ENCODE measurements at regions not wholly inside any gene's neighbourhood (a gene's known extent, or its start where the extent isn't known, plus 50 kb on each side); places are given as distances from the start of the nearest gene placed in this dataset.
"Not testable (repeated sequence)": the region's sequence is repeated elsewhere in the genome, so short reads cannot be mapped to it uniquely, and the experiment has no call there.

DNA sequence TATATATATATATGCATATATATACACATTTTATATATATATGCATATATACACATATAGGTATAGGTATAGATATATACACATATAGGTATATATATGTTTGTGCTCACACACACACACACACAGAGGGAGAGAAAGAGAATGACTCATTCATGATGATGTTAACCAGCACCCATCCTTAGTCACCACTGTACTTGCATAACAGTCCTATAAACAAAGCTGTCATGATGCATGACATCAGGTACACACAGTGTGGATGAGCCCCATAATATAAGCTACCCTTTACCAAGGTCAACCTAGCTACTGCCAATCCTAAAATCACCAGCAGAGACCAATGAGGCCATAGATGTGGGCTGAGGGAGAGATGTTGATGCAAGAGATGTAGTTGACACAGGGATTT, 1408.0 kb downstream of the RAPGEF2 start:
- no peak for DNase-seq
- H3K4me1 Mint-ChIP-seq = no peaks in the 10 kb centered on the region
- no peaks in the 10 kb centered on the region for H3K27me3 Mint-ChIP-seq
- H3K27ac Mint-ChIP-seq = no peak overlapping the region
- CTCF ChIA-PET = no interaction called here
- H3K9me3 Mint-ChIP-seq = peaks cover 3% of the 10 kb centered on the region
- no peak overlapping the region for H3K4me3 Mint-ChIP-seq
- no peaks in the 10 kb centered on the region for H3K36me3 Mint-ChIP-seq

DNA sequence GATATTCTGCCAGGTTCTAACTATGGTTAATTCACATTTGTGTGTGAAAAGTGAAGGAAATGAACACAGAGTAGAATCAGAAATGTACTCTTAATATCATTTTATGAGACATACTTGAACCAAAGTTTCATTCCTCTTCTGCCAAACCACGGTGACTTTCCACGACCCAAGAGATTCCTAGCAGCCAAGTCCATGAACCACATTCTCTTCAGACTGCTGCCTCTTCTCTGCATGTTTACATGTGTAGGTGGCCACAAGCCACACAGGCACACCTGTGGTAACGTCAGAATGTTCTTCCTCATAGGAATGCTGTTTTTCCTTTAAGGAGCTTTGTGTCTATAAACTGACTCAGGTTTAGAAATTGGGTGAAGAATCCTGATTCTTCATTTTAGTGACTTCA, 1411.2 kb downstream of the RAPGEF2 start:
- Mint-ChIP-seq H3K4me3 (no peak overlapping the region), H3K4me1 (no peaks in the 10 kb centered on the region), H3K9me3 (peaks cover 7% of the 10 kb centered on the region), H3K27ac (no peak overlapping the region), H3K27me3 (no peaks in the 10 kb centered on the region), H3K36me3 (no peaks in the 10 kb centered on the region)
- DNase-seq = no peak
- CTCF ChIA-PET = no interaction called here

DNA sequence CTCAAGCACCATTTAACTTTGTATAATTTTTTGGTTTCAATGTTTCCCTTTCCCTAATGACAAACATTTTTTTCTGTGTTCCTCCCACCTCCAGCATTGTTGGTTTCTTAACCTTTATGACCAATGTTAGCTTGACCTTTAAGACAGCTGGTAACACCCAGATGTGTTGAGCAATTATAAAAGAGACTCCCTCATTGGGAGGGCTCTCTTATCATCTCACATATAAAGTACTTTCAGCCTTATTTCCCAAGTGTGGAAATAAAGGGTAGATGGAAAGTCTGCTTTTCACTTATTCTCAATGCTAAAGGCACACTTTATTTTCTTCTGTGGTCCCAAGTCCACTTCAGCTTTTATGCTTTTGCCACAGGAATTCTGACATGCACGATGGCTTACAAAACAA, 1420.4 kb downstream of the RAPGEF2 start:
- Mint-ChIP-seq H3K27ac (no peak overlapping the region), H3K27me3 (no peaks in the 10 kb centered on the region), H3K4me3 (no peak overlapping the region), H3K4me1 (no peaks in the 10 kb centered on the region), H3K9me3 (peaks cover 8% of the 10 kb centered on the region), H3K36me3 (no peaks in the 10 kb centered on the region)
- CTCF ChIA-PET = no interaction called here
- DNase-seq = no peak

DNA sequence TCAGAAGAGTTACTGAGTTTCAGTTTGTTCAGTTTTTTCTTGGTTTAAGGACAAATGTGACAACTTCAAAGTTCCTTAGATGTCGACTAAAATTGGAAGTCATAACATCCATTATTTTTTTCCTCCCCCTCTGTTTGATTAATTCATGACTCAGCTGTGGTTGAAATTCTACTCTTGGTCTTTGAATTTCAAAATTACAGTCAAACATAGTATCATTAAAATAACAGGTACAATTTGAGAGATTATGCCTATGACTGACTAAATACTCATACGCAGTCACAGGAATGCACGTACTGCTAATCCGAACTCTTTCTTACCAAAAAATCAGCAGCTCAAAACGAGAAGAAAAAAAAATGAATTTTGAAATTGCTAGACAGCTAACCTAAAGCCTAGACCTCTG, 1434.8 kb downstream of the RAPGEF2 start:
- Mint-ChIP-seq H3K4me1 (no peaks in the 10 kb centered on the region), H3K27me3 (no peaks in the 10 kb centered on the region), H3K27ac (no peak overlapping the region), H3K9me3 (peaks cover 9% of the 10 kb centered on the region), H3K4me3 (no peak overlapping the region), H3K36me3 (no peaks in the 10 kb centered on the region)
- CTCF ChIA-PET = no interaction called here
- no peak for DNase-seq

DNA sequence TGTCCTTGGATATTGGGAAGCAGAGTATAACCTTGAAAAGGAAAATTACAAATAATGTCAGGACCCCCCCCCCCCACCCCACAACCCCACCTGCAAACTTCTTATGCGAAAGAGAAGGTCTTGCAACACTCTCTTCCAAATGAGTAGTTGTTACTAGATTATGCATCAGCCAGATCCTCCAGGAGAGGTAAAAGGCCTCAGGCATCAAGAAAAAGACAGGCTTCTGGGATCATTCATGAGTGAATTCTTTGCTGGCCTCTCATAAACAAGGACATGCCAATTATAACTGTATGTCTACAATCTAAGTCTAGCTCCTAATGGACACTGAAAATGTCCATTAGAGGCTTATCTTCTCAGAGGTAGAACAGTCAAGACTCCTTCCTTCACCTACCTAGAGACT, 1443.3 kb downstream of the RAPGEF2 start:
- H3K9me3 Mint-ChIP-seq = peaks cover 26% of the 10 kb centered on the region
- no peak overlapping the region for H3K4me3 Mint-ChIP-seq
- no peak for DNase-seq
- H3K4me1 Mint-ChIP-seq = no peaks in the 10 kb centered on the region
- CTCF ChIA-PET = no interaction called here
- H3K27ac Mint-ChIP-seq = no peak overlapping the region
- no peaks in the 10 kb centered on the region for H3K27me3 Mint-ChIP-seq
- no peaks in the 10 kb centered on the region for H3K36me3 Mint-ChIP-seq

DNA sequence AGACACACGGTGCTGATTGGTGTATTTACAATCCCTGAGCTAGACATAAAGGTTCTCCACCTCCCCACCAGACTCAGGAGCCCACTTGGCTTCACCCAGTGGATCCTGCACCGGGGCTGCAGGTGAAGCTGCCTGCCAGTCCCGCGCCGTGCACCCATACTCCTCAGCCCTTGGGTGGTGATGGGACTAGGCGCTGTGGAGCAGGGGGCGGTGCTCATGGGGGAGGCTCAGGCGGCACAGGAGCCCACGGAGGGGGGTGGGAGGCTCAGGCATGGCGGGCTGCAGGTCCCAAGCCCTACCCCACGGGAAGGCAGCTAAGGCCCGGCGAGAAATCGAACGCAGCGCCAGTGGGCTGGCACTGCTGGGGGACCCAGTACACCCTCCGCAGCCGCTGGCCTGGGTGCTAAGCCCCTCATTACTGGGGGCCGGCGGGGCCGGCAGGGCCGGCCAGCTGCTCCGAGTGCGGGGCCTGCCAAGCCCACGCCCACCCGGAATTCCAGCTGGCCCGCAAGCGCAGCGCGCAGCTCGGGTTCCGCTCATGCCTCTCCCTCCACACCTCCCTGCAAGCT, 1447.2 kb downstream of the RAPGEF2 start:
- H3K27ac Mint-ChIP-seq, CTCF ChIA-PET, H3K27me3 Mint-ChIP-seq: not testable (repeated sequence)

DNA sequence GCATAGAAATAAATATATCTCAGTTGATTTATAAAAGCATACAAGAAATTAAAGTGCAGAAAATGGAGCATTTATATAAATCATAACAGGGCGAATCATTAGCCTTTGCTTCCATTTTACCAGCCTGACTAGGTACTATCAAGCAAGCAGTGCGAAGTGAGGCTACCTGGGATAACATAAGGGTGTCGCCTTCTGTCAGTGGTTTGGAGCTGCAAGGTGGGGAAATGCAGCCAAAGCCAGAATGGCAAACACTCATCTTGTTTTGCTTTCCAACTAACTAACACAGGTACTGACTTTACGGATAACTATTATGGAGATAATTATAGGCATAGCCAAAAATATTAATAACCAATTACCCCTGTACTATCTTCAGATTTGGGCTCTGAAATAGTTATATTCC, 1459.8 kb downstream of the RAPGEF2 start:
- Mint-ChIP-seq H3K27ac (no peak overlapping the region), H3K36me3 (no peaks in the 10 kb centered on the region), H3K9me3 (peaks cover 3% of the 10 kb centered on the region)

More for the DNA sequence above, 1447.2 kb downstream of the RAPGEF2 start:
- not testable (repeated sequence) for H3K4me1 Mint-ChIP-seq, H3K36me3 Mint-ChIP-seq, DNase-seq, H3K4me3 Mint-ChIP-seq
- H3K9me3 Mint-ChIP-seq = peaks cover 19% of the 10 kb centered on the region

DNA sequence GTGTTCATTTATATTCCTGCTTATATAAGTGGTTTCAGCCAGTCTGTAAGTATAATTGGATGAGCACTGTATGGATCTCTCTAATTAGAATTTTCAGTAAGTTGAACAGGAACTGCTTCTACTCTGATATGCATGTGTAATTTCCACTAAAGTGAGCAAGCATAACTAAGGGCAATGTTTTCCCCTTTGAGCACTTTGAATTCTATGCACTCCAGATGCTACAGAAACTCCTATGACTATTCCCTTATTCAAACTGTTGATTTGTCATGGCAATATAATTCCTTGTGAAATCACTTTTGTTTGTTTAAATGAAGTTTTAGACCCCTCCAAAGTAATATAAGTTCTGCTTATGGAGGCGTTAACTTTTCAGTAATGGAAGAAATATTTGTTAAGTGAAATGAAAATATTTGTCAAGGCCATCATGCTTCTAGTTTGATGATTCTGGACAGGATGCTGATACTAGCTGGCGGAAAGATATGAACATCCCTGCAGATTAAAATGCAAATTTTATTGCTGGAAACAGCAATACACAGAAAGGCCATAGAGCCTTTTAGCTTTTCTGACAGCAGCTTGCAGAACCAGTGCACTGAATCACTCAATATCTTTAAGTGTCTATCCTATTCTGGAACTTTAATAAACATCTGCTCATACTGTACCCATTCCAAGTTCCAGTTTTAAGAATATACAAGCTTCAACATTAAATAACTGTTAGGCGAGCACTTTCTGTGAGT, 1460.8 kb downstream of the RAPGEF2 start:
- Mint-ChIP-seq H3K36me3 (no peaks in the 10 kb centered on the region), H3K4me1 (no peaks in the 10 kb centered on the region), H3K27ac (no peak overlapping the region), H3K9me3 (peaks cover 3% of the 10 kb centered on the region), H3K4me3 (no peak overlapping the region), H3K27me3 (no peaks in the 10 kb centered on the region)
- no peak for DNase-seq
- CTCF ChIA-PET = no interaction called here

More for the DNA sequence above, 1459.8 kb downstream of the RAPGEF2 start:
- Mint-ChIP-seq H3K4me1 (no peaks in the 10 kb centered on the region), H3K4me3 (no peak overlapping the region), H3K27me3 (no peaks in the 10 kb centered on the region)
- CTCF ChIA-PET = no interaction called here
- DNase-seq = no peak

DNA sequence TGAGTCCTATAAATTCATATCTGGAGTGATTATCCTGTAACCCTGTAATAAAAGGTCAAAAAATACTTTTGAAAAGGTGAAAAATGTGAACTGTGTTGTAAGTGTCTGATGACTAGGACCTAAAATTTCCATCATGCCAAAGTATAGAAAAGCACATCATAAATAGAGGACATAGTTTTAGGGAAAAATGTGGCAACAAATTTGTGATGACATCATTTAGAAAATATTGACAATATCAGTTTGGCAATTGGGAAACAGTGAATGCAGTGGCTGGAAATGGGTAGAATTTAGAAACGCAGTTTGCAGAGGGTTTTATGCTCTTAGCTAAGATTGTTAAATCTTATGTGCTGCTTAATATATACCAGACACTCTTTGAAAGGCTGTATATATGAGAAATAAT, 1464.8 kb downstream of the RAPGEF2 start:
- no peak overlapping the region for H3K4me3 Mint-ChIP-seq
- DNase-seq = no peak
- no peak overlapping the region for H3K27ac Mint-ChIP-seq
- H3K27me3 Mint-ChIP-seq = no peaks in the 10 kb centered on the region
- H3K9me3 Mint-ChIP-seq = no peaks in the 10 kb centered on the region
- CTCF ChIA-PET = no interaction called here
- H3K36me3 Mint-ChIP-seq = no peaks in the 10 kb centered on the region
- H3K4me1 Mint-ChIP-seq = no peaks in the 10 kb centered on the region

DNA sequence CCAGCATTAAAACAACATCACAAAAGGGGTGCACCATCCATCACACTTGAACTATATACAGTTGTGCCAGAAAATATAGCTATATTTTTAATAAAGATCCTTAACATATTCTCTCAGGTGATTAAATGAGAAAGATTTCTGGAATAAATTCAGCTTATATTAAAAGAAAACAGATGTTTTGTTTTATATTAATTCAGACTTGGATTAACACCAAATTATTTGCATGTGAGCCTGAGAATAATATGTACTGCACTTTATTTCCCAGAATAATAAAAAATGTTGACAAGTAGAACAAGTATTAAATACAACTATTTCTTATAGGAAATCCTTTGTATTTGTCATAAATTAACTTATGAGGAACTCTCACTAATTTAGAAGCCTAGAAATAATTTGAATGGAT, 1467.4 kb downstream of the RAPGEF2 start:
- H3K4me3 Mint-ChIP-seq = no peak overlapping the region
- no peaks in the 10 kb centered on the region for H3K27me3 Mint-ChIP-seq
- H3K36me3 Mint-ChIP-seq = no peaks in the 10 kb centered on the region
- no peak for DNase-seq
- H3K4me1 Mint-ChIP-seq = no peaks in the 10 kb centered on the region
- peaks cover 5% of the 10 kb centered on the region for H3K9me3 Mint-ChIP-seq
- no peak overlapping the region for H3K27ac Mint-ChIP-seq
- CTCF ChIA-PET = interaction anchor here (0.8 kb wide), 1 partner anchor 17 kb away, joined by 3 read pairs; no protein-coding TSS in a partner anchor

DNA sequence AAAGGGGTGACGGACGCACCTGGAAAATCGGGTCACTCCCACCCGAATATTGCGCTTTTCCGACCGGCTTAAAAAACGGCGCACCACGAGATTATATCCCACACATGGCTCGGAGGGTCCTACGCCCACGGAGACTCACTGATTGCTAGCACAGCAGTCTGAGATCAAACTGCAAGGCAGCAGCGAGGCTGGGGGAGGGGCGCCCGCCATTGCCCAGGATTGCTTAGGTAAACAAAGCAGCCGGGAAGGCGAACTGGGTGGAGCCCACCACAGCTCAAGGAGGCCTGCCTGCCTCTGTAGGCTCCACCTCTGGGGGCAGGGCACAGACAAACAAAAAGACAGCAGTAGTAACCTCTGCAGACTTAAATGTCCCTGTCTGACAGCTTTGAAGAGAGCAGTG, 1471.4 kb downstream of the RAPGEF2 start:
- H3K4me3 Mint-ChIP-seq, H3K4me1 Mint-ChIP-seq, H3K9me3 Mint-ChIP-seq, H3K27me3 Mint-ChIP-seq, H3K27ac Mint-ChIP-seq, CTCF ChIA-PET, DNase-seq, H3K36me3 Mint-ChIP-seq: not testable (repeated sequence)

DNA sequence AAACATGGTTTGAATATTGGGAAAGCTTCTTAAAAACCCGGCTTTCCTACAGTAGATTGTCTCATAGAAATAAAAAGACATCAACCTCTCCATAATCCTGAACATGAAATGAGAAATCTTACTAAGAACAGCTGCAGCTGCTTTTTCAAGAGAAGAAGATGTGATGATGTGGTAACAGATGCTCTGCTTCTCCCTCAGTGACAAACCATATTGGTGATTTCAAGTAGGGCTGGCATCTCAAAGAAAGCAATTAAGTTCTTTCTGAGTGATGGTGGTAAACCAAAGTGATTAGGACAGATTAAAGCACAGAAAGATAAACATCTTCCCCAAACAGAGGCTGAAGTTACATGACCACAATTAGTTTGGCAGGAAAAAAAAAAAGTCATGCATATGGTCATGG, 1477.7 kb downstream of the RAPGEF2 start:
- no peaks in the 10 kb centered on the region for H3K36me3 Mint-ChIP-seq

DNA sequence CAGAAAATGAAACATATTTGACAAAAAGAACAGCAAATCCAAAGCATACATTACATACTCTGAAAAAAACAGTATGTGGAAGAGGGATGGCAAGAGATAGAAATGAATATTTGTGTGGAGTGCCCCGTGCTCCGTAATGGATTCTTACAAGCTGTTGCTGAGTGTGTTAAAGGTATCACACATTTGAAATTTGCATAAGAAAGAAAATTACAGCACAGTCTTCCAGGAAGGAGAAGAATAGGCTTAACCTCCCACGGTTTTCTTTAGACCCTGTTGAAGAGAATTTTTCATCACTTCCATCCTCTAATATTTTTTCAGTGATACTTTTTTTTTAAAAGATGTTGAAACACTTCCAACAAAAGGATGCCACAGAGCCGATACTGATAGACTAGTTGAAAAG, 1489.4 kb downstream of the RAPGEF2 start:
- H3K4me3 Mint-ChIP-seq = no peak overlapping the region

More for the DNA sequence above, 1477.7 kb downstream of the RAPGEF2 start:
- no peaks in the 10 kb centered on the region for H3K27me3 Mint-ChIP-seq
- H3K9me3 Mint-ChIP-seq = peaks cover 6% of the 10 kb centered on the region
- H3K27ac Mint-ChIP-seq = no peak overlapping the region
- no peak for DNase-seq
- no peaks in the 10 kb centered on the region for H3K4me1 Mint-ChIP-seq
- CTCF ChIA-PET = no interaction called here
- H3K4me3 Mint-ChIP-seq = no peak overlapping the region

DNA sequence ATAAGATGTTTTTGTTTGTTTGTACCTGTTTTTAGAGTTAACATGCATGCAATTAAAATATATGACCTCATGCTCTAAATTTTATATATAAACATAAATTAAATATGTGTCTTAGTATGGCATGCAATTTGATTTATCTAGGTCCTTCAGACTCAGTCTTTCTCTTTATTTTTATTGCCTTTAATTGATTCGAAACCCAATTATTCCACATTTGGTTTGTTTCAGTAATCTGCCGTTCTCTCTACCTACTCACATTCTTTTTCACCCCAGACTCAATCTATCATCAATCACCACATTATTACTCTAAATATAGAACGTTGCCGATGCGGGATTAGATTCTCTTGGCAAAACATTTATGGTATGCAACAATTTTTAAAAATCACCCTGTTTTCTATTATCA, 1492.8 kb downstream of the RAPGEF2 start:
- DNase-seq = no peak
- Mint-ChIP-seq H3K9me3 (peaks cover 4% of the 10 kb centered on the region), H3K4me3 (no peak overlapping the region), H3K36me3 (no peaks in the 10 kb centered on the region), H3K27me3 (no peaks in the 10 kb centered on the region), H3K27ac (no peak overlapping the region), H3K4me1 (no peaks in the 10 kb centered on the region)
- CTCF ChIA-PET = no interaction called here

More for the DNA sequence above, 1489.4 kb downstream of the RAPGEF2 start:
- Mint-ChIP-seq H3K36me3 (no peaks in the 10 kb centered on the region), H3K9me3 (peaks cover 4% of the 10 kb centered on the region), H3K27me3 (no peaks in the 10 kb centered on the region), H3K27ac (no peak overlapping the region), H3K4me1 (no peaks in the 10 kb centered on the region)
- CTCF ChIA-PET = no interaction called here
- DNase-seq = no peak

DNA sequence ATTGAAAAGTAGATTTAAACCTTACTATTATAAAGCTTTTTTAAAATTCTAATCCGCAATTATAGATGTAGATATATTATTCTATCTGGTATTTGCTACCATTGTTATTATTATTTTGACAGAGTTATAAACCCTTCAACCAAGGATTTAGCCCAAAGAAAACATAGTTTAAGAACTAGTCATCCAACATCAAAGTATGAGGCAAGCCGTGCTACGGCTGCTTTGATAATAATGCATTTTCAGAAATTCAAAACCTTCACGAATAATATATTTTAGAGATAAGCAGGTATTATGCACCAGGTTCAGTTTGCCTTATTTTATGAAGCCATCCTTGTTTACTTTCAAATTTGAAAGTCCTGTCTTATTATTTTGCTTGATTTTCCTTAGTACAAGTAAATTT, 1501.7 kb downstream of the RAPGEF2 start:
- CTCF ChIA-PET = no interaction called here
- Mint-ChIP-seq H3K36me3 (no peaks in the 10 kb centered on the region), H3K4me3 (no peak overlapping the region), H3K27me3 (no peaks in the 10 kb centered on the region), H3K4me1 (no peaks in the 10 kb centered on the region), H3K27ac (no peak overlapping the region), H3K9me3 (peaks cover 3% of the 10 kb centered on the region)
- DNase-seq = no peak

Data from activated naive CD4-positive, alpha-beta T cell treated with anti-CD3 and anti-CD28 coated beads, Interleukin-2, amount 10 ng/mL, durations not matched to agents 7 days and 5 days (primary cell).